ENCODE measurements at regions not wholly inside any gene's neighbourhood (a gene's known extent, or its start where the extent isn't known, plus 50 kb on each side); places are given as distances from the start of the nearest gene placed in this dataset.
"Not testable (repeated sequence)": the region's sequence is repeated elsewhere in the genome, so short reads cannot be mapped to it uniquely, and the experiment has no call there.

- DNase-seq, result no peak
These were observed 483.4 kb downstream of the SIPA1L2 start for GRCh38 chr1:232146514-232146913.

- no peak for DNase-seq
These were observed 484.2 kb downstream of the SIPA1L2 start for GRCh38 chr1:232145768-232146167.

GRCh38 chr1:232144696-232145230, 485.2 kb downstream of the SIPA1L2 start:
- no peak for DNase-seq

GRCh38 chr1:232143315-232143886, 486.5 kb downstream of the SIPA1L2 start:
- no peak for DNase-seq

- DNase-seq, result no peak
These were observed 487.3 kb downstream of the SIPA1L2 start for GRCh38 chr1:232142403-232143314.

- DNase-seq, result not testable (repeated sequence)
These were observed 488.8 kb downstream of the SIPA1L2 start for GRCh38 chr1:232141167-232141448.

- DNase-seq, result no peak
These were observed 489.3 kb downstream of the SIPA1L2 start for GRCh38 chr1:232140419-232141166.

GRCh38 chr1:232139444-232139843, 490.5 kb downstream of the SIPA1L2 start:
- no peak for DNase-seq

GRCh38 chr1:232138044-232138443, 491.9 kb downstream of the SIPA1L2 start:
- DNase-seq, result no peak

- no peak for DNase-seq
These were observed 492.9 kb downstream of the SIPA1L2 start for GRCh38 chr1:232137066-232137465.

- no peak for DNase-seq
These were observed 493.8 kb downstream of the SIPA1L2 start for GRCh38 chr1:232136136-232136535.

- DNase-seq, result no peak
These were observed 495.6 kb downstream of the SIPA1L2 start for GRCh38 chr1:232134365-232134764.

- DNase-seq, result no peak
These were observed 497.4 kb downstream of the SIPA1L2 start for GRCh38 chr1:232132572-232132971.

- DNase-seq, result no peak
These were observed 498.1 kb downstream of the SIPA1L2 start for GRCh38 chr1:232131715-232132391.

GRCh38 chr1:232130815-232131480, 499.0 kb downstream of the SIPA1L2 start:
- DNase-seq, result no peak

- DNase-seq, result no peak
These were observed 500.6 kb downstream of the DISC1 start for GRCh38 chr1:232127190-232127589.

GRCh38 chr1:232123775-232124659, 497.4 kb downstream of the DISC1 start:
- DNase-seq, result no peak

GRCh38 chr1:232117903-232118302, 491.3 kb downstream of the DISC1 start:
- not testable (repeated sequence) for DNase-seq

GRCh38 chr1:232114985-232115384, 488.4 kb downstream of the DISC1 start:
- DNase-seq, result no peak

- no peak for DNase-seq
These were observed 485.5 kb downstream of the DISC1 start for GRCh38 chr1:232112076-232112475.

GRCh38 chr1:232111611-232112010, 485.0 kb downstream of the DISC1 start:
- no peak for DNase-seq

Measured in SHP77 treated with DMSO at 0.1 percent for 48 hours (cell line).